CD14-positive monocyte (primary cell): ENCODE measurements at regions not wholly inside any gene's neighbourhood (a gene's known extent, or its start where the extent isn't known, plus 50 kb on each side); places are given as distances from the start of the nearest gene placed in this dataset.

Experiments used
- DNase-seq, 3 donors: peaks; one replicate each; pipeline ENCODE4 v3.0.0-alpha.2; 2011 to 2022
- H2AFZ ChIP-seq: 2 replicates; pipeline ENCODE4 v1.6.0; 2012; ENCODE audit warnings: mild to moderate bottlenecking, low read depth, low read length, inconsistent platforms; ENCODE audit not compliant: insufficient read depth, poor library complexity, severe bottlenecking
- H3K27ac ChIP-seq, 2 donors: 1 replicate in 1 of 2; 2 replicates in 1 of 2; pipeline ENCODE4 v1.5.1; 2012 to 2013; ENCODE audit warnings: low read length in 2 of 2, control low read depth in 1 of 2, inconsistent platforms in 1 of 2, low read depth in 1 of 2, mild to moderate bottlenecking in 1 of 2
- H3K27me3 ChIP-seq, 2 donors: one replicate each; pipeline versions ENCODE4 v1.6.0 to v1.6.1; 2011 to 2013; ENCODE audit warnings: low read length in 2 of 2; ENCODE audit not compliant: control insufficient read depth in 2 of 2, insufficient read depth in 2 of 2
- H3K36me3 ChIP-seq, 2 donors: replicated peaks in 1 of 2; 1 replicate in 1 of 2; 2 replicates in 1 of 2; pipeline versions ENCODE4 v1.5.1 to v1.6.1; 2012 to 2013; ENCODE audit warnings: low read length in 2 of 2, control low read depth in 1 of 2, inconsistent platforms in 1 of 2, mild to moderate bottlenecking in 1 of 2; ENCODE audit not compliant: insufficient read depth in 2 of 2, control insufficient read depth in 1 of 2
- H3K4me1 ChIP-seq, 2 donors: 1 replicate in 1 of 2; 2 replicates in 1 of 2; pipeline versions ENCODE4 v1.5.1 to v1.6.1; 2012 to 2013; ENCODE audit warnings: low read length in 2 of 2, control low read depth in 1 of 2, inconsistent platforms in 1 of 2, mild to moderate bottlenecking in 1 of 2, moderate library complexity in 1 of 2; ENCODE audit not compliant: insufficient read depth in 2 of 2, control insufficient read depth in 1 of 2
- H3K4me2 ChIP-seq: replicated peaks from 2 replicates; pipeline ENCODE3; 2012; ENCODE audit warnings: low read length, moderate library complexity, mild to moderate bottlenecking; ENCODE audit not compliant: poor library complexity, severe bottlenecking; ENCODE audit errors: extremely low read depth
- H3K4me3 ChIP-seq, 3 experiments: fragments of 200-600 bp in 1 of 3; sonication (generic) in 1 of 3; replicated peaks in 1 of 3; 1 replicate in 2 of 3; 2 replicates in 1 of 3; pipeline ENCODE4 v1.5.1; 2011 to 2013; ENCODE audit warnings: low read length in 3 of 3, mild to moderate bottlenecking in 3 of 3, control low read depth in 2 of 3, low read depth in 2 of 3, inconsistent platforms in 1 of 3, moderate library complexity in 1 of 3
- H3K79me2 ChIP-seq: 2 replicates; pipeline ENCODE4 v1.6.0; 2012; ENCODE audit warnings: mild to moderate bottlenecking, control low read depth, inconsistent platforms, low read length, moderate library complexity; ENCODE audit not compliant: insufficient read depth
- H3K9ac ChIP-seq: 2 replicates; pipeline ENCODE4 v1.6.0; 2017; ENCODE audit warnings: low read length, mild to moderate bottlenecking; ENCODE audit not compliant: insufficient read depth, poor library complexity, severe bottlenecking
- H3K9me3 ChIP-seq, 2 donors: replicated peaks in 1 of 2; 1 replicate in 1 of 2; 2 replicates in 1 of 2; pipeline versions ENCODE4 v1.5.1 to v1.6.1; 2012 to 2013; ENCODE audit warnings: low read length in 2 of 2, control low read depth in 1 of 2; ENCODE audit not compliant: control insufficient read depth in 1 of 2, insufficient read depth in 1 of 2
- H4K20me1 ChIP-seq: 2 replicates; pipeline ENCODE4 v1.6.0; 2012; ENCODE audit warnings: mild to moderate bottlenecking, low read length, control low read depth, moderate library complexity; ENCODE audit not compliant: insufficient read depth
- H3K27ac Mint-ChIP-seq, 7 donors: one replicate each; pipeline ENCODE4 v1.8.0; 2020; ENCODE audit warnings: mild to moderate bottlenecking in 7 of 7, mixed read lengths in 7 of 7, moderate library complexity in 6 of 7, inconsistent platforms in 2 of 7
- H3K27me3 Mint-ChIP-seq, 3 donors: one replicate each; pipeline ENCODE4 v1.8.0; 2021 to 2022; ENCODE audit warnings: low read depth in 3 of 3, mild to moderate bottlenecking in 3 of 3, mixed read lengths in 3 of 3, moderate library complexity in 3 of 3, inconsistent platforms in 1 of 3
- H3K36me3 Mint-ChIP-seq, 2 donors: one replicate each; pipeline ENCODE4 v1.8.0; 2020; ENCODE audit warnings: mixed read lengths in 2 of 2, inconsistent platforms in 1 of 2, mild to moderate bottlenecking in 1 of 2
- H3K4me1 Mint-ChIP-seq: one replicate; pipeline ENCODE4 v1.8.0; 2020; ENCODE audit warnings: mild to moderate bottlenecking, mixed read lengths
- H3K4me3 Mint-ChIP-seq, 2 donors: one replicate each; pipeline ENCODE4 v1.8.0; 2020; ENCODE audit warnings: mild to moderate bottlenecking in 2 of 2, mixed read lengths in 2 of 2, moderate library complexity in 1 of 2
- H3K9me3 Mint-ChIP-seq, 7 donors: one replicate each; pipeline ENCODE4 v1.8.0; 2020 to 2022; ENCODE audit warnings: mixed read lengths in 7 of 7, mild to moderate bottlenecking in 6 of 7, moderate library complexity in 6 of 7, inconsistent platforms in 2 of 7
- WGBS: methylation state at CpG from one replicate; pipeline ENCODE4 v1.1.5; 2013; ENCODE audit warnings: missing lambda C conversion rate; ENCODE audit not compliant: insufficient coverage; 5-methylcytosine and 5-hydroxymethylcytosine counted together
- intact Hi-C, 2 donors: fragments of 100-400 bp; cut with micrococcal nuclease; formaldehyde crosslinking; loops; one replicate each; pipeline versions ENCODE4 v1.15.0 to v1.15.1; 2023
- TF ChIP-seq, protein P1 (sequence below): fragments of 200-600 bp; IDR thresholded peaks from one replicate; pipeline ENCODE4 v1.8.0; 2022; ENCODE audit warnings: antibody characterized with exemption, mild to moderate bottlenecking

- Mint-ChIP-seq H3K27me3 (no peaks in the 10 kb centered on the region), H3K27ac (no peak overlapping the region), H3K4me3 (no peak overlapping the region), H3K4me1 (no peaks in the 10 kb centered on the region), H3K9me3 (peaks cover 6 to 22% (median 12%) of the 10 kb centered on the region in 7 donors), H3K36me3 (no peaks in the 10 kb centered on the region)
- Histone ChIP-seq H3K4me1 (no peaks in the 10 kb centered on the region), H3K36me3 (no peaks in the 10 kb centered on the region), H3K27me3 (no peaks in the 10 kb centered on the region), H4K20me1 (no peaks in the 10 kb centered on the region), H2AFZ (no peak overlapping the region), H3K79me2 (no peaks in the 10 kb centered on the region), H3K9me3 (peaks cover 15 to 22% of the 10 kb centered on the region in 2 donors), H3K9ac (no peak overlapping the region), H3K4me3 (no peak overlapping the region), H3K27ac (no peak overlapping the region), H3K4me2 (no peak overlapping the region)
- TF ChIP-seq, protein P1, sequence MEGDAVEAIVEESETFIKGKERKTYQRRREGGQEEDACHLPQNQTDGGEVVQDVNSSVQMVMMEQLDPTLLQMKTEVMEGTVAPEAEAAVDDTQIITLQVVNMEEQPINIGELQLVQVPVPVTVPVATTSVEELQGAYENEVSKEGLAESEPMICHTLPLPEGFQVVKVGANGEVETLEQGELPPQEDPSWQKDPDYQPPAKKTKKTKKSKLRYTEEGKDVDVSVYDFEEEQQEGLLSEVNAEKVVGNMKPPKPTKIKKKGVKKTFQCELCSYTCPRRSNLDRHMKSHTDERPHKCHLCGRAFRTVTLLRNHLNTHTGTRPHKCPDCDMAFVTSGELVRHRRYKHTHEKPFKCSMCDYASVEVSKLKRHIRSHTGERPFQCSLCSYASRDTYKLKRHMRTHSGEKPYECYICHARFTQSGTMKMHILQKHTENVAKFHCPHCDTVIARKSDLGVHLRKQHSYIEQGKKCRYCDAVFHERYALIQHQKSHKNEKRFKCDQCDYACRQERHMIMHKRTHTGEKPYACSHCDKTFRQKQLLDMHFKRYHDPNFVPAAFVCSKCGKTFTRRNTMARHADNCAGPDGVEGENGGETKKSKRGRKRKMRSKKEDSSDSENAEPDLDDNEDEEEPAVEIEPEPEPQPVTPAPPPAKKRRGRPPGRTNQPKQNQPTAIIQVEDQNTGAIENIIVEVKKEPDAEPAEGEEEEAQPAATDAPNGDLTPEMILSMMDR, result no peak
- intact Hi-C loops, result no loop called here
- no CpG with 5 or more reads among the region's 4 CpGs for WGBS
- no peak for DNase-seq
Measured at GRCh38 chr13:104098421-104098820, 1032.2 kb upstream of the SLC10A2 start.

DNA sequence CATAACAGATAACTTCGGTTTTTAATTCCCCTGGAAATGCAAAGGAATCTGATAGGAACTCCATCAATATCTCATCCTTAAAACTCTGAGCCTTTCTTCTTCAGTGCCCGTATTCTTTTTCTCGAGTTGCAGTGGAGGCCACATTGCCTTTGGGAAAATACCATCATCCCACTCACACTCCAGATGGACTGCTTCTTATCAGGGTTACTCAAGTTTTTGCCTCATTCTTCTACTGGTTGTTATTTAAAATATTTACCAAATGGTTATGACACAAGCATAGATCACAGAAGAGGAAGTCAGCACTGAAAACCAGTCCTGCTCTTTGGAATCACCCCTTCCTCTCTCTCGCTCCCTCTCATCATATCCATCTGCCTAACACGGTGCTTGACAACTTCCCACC is 1020.5 kb upstream of the SLC10A2 start:
- Mint-ChIP-seq H3K4me3 (no peak overlapping the region), H3K27ac (no peak overlapping the region), H3K27me3 (no peaks in the 10 kb centered on the region), H3K36me3 (no peaks in the 10 kb centered on the region), H3K4me1 (no peaks in the 10 kb centered on the region), H3K9me3 (peaks cover 5 to 11% (median 9%) of the 10 kb centered on the region in 7 donors)
- no peak overlapping the region for H3K4me3 ChIP-seq
- H3K4me1 ChIP-seq, result no peaks in the 10 kb centered on the region
- H3K79me2 ChIP-seq, result no peaks in the 10 kb centered on the region
- H3K4me2 ChIP-seq, result no peak overlapping the region
- H3K9me3 ChIP-seq, result peaks cover 14 to 18% of the 10 kb centered on the region in 2 donors
- no peak overlapping the region for H2AFZ ChIP-seq
- DNase-seq, result no peak
- no peak overlapping the region for H3K9ac ChIP-seq
- H3K36me3 ChIP-seq, result no peaks in the 10 kb centered on the region
- no peaks in the 10 kb centered on the region for H4K20me1 ChIP-seq
- TF ChIP-seq, protein P1, result no peak
- intact Hi-C loops, result no loop called here
- no peaks in the 10 kb centered on the region for H3K27me3 ChIP-seq
- 78% methylated on average over 4 of the region's 5 CpGs for WGBS
- H3K27ac ChIP-seq, result no peak overlapping the region
